Central memory CD8-positive, alpha-beta T cell (primary cell): ENCODE measurements at regions not wholly inside any gene's neighbourhood (a gene's known extent, or its start where the extent isn't known, plus 50 kb on each side); places are given as distances from the start of the nearest gene placed in this dataset.

Experiments
- ATAC-seq: fragments of 150-1000 bp; cut with Tn5 transposase; replicated peaks from 2 replicates; pipeline ENCODE4 v1.10.0; 2022; ENCODE audit warnings: mild to moderate bottlenecking, moderate FRiP score, moderate number of reproducible peaks; ENCODE audit not compliant: poor library complexity, severe bottlenecking; ENCODE audit errors: extremely low read depth
- DNase-seq, 2 donors: peaks; one replicate each; pipeline ENCODE4 v3.0.0; 2021; ENCODE audit warnings: low spot score in 2 of 2
- H3K27ac Mint-ChIP-seq: one replicate; pipeline ENCODE4 v1.8.0; 2022; ENCODE audit warnings: low read depth, mild to moderate bottlenecking, moderate library complexity, mixed read lengths
- H3K27me3 Mint-ChIP-seq: one replicate; pipeline ENCODE4 v1.8.0; 2022; ENCODE audit warnings: mixed read lengths
- H3K36me3 Mint-ChIP-seq: one replicate; pipeline ENCODE4 v1.8.0; 2022; ENCODE audit warnings: mild to moderate bottlenecking, moderate library complexity, mixed read lengths; ENCODE audit not compliant: insufficient read depth
- H3K4me1 Mint-ChIP-seq: one replicate; pipeline ENCODE4 v1.8.0; 2022; ENCODE audit warnings: mixed read lengths
- H3K4me3 Mint-ChIP-seq: one replicate; pipeline ENCODE4 v1.8.0; 2022; ENCODE audit warnings: mild to moderate bottlenecking, moderate library complexity, mixed read lengths
- H3K9me3 Mint-ChIP-seq: one replicate; pipeline ENCODE4 v1.8.0; 2022; ENCODE audit warnings: mixed read lengths

GRCh38 chr14:82510007-82510406 is 976.4 kb upstream of the SEL1L start:
- ATAC-seq (no peak), DNase-seq (no peak)
- Mint-ChIP-seq H3K36me3 (no peaks in the 10 kb centered on the region), H3K27me3 (no peaks in the 10 kb centered on the region), H3K4me3 (no peak overlapping the region), H3K27ac (no peak overlapping the region), H3K9me3 (peaks cover 5% of the 10 kb centered on the region), H3K4me1 (no peaks in the 10 kb centered on the region)

GRCh38 chr14:82511399-82511798 is 977.7 kb upstream of the SEL1L start:
- H3K27ac Mint-ChIP-seq = no peak overlapping the region
- no peaks in the 10 kb centered on the region for H3K36me3 Mint-ChIP-seq
- H3K4me3 Mint-ChIP-seq = no peak overlapping the region
- no peaks in the 10 kb centered on the region for H3K4me1 Mint-ChIP-seq
- peaks cover 5% of the 10 kb centered on the region for H3K9me3 Mint-ChIP-seq
- ATAC-seq = no peak
- no peak for DNase-seq
- no peaks in the 10 kb centered on the region for H3K27me3 Mint-ChIP-seq

GRCh38 chr14:82520765-82521164 is 987.1 kb upstream of the SEL1L start:
- peaks cover 25% of the 10 kb centered on the region for H3K9me3 Mint-ChIP-seq
- ATAC-seq (no peak), DNase-seq (no peak)
- H3K4me3 Mint-ChIP-seq = no peak overlapping the region
- no peaks in the 10 kb centered on the region for H3K27me3 Mint-ChIP-seq
- no peaks in the 10 kb centered on the region for H3K4me1 Mint-ChIP-seq
- H3K27ac Mint-ChIP-seq = no peak overlapping the region
- no peaks in the 10 kb centered on the region for H3K36me3 Mint-ChIP-seq

GRCh38 chr14:82521191-82521590 is 987.5 kb upstream of the SEL1L start:
- ATAC-seq (no peak), DNase-seq (no peak)
- peaks cover 25% of the 10 kb centered on the region for H3K9me3 Mint-ChIP-seq
- no peaks in the 10 kb centered on the region for H3K36me3 Mint-ChIP-seq
- no peaks in the 10 kb centered on the region for H3K27me3 Mint-ChIP-seq
- no peak overlapping the region for H3K4me3 Mint-ChIP-seq
- no peak overlapping the region for H3K27ac Mint-ChIP-seq
- no peaks in the 10 kb centered on the region for H3K4me1 Mint-ChIP-seq

- Mint-ChIP-seq H3K27me3 (no peaks in the 10 kb centered on the region), H3K36me3 (no peaks in the 10 kb centered on the region), H3K4me3 (no peak overlapping the region), H3K4me1 (no peaks in the 10 kb centered on the region), H3K9me3 (peaks cover 23% of the 10 kb centered on the region), H3K27ac (no peak overlapping the region)
- DNase-seq (no peak), ATAC-seq (no peak)
These were observed 994.4 kb upstream of the SEL1L start for GRCh38 chr14:82528016-82528415.

- Mint-ChIP-seq H3K36me3 (no peaks in the 10 kb centered on the region), H3K4me3 (no peak overlapping the region)
These were observed 999.7 kb upstream of the SEL1L start for GRCh38 chr14:82533351-82533750.

GRCh38 chr14:82536566-82536965 is 1002.9 kb upstream of the SEL1L start:
- Mint-ChIP-seq H3K27ac (no peak overlapping the region), H3K4me3 (no peak overlapping the region), H3K4me1 (no peaks in the 10 kb centered on the region), H3K36me3 (no peaks in the 10 kb centered on the region), H3K9me3 (peaks cover 13% of the 10 kb centered on the region), H3K27me3 (no peaks in the 10 kb centered on the region)
- ATAC-seq (no peak), DNase-seq (no peak)

More at GRCh38 chr14:82533351-82533750, 999.7 kb upstream of the SEL1L start:
- Mint-ChIP-seq H3K4me1 (no peaks in the 10 kb centered on the region), H3K27ac (no peak overlapping the region), H3K27me3 (no peaks in the 10 kb centered on the region), H3K9me3 (peaks cover 9% of the 10 kb centered on the region)
- ATAC-seq = no peak
- no peak for DNase-seq

- ATAC-seq = no peak
- Mint-ChIP-seq H3K4me1 (no peaks in the 10 kb centered on the region), H3K36me3 (no peaks in the 10 kb centered on the region), H3K27ac (no peak overlapping the region), H3K27me3 (no peaks in the 10 kb centered on the region), H3K4me3 (no peak overlapping the region), H3K9me3 (peaks cover 15% of the 10 kb centered on the region)
- DNase-seq = no peak
These were observed 1004.2 kb upstream of the SEL1L start for GRCh38 chr14:82537831-82538230.

- no peaks in the 10 kb centered on the region for H3K4me1 Mint-ChIP-seq
- no peak for DNase-seq
These were observed 1012.7 kb upstream of the SEL1L start for GRCh38 chr14:82546401-82546800.

GRCh38 chr14:82549306-82549990 is 1015.8 kb upstream of the SEL1L start:
- DNase-seq = no peak
- no peaks in the 10 kb centered on the region for H3K4me1 Mint-ChIP-seq
- no peaks in the 10 kb centered on the region for H3K36me3 Mint-ChIP-seq
- H3K27ac Mint-ChIP-seq = no peak overlapping the region
- no peak for ATAC-seq
- no peak overlapping the region for H3K4me3 Mint-ChIP-seq
- H3K9me3 Mint-ChIP-seq = peaks cover 6% of the 10 kb centered on the region
- no peaks in the 10 kb centered on the region for H3K27me3 Mint-ChIP-seq

More at GRCh38 chr14:82546401-82546800, 1012.7 kb upstream of the SEL1L start:
- H3K27me3 Mint-ChIP-seq = no peaks in the 10 kb centered on the region
- no peak for ATAC-seq
- H3K4me3 Mint-ChIP-seq = no peak overlapping the region
- H3K36me3 Mint-ChIP-seq = no peaks in the 10 kb centered on the region
- peaks cover 14% of the 10 kb centered on the region for H3K9me3 Mint-ChIP-seq
- H3K27ac Mint-ChIP-seq = no peak overlapping the region

GRCh38 chr14:82562881-82563280 is 1029.2 kb upstream of the SEL1L start:
- DNase-seq = no peak
- H3K27me3 Mint-ChIP-seq = no peaks in the 10 kb centered on the region
- no peak for ATAC-seq
- no peaks in the 10 kb centered on the region for H3K4me1 Mint-ChIP-seq
- H3K36me3 Mint-ChIP-seq = no peaks in the 10 kb centered on the region
- no peak overlapping the region for H3K27ac Mint-ChIP-seq
- H3K9me3 Mint-ChIP-seq = peaks cover 32% of the 10 kb centered on the region
- no peak overlapping the region for H3K4me3 Mint-ChIP-seq

- ATAC-seq = no peak
- Mint-ChIP-seq H3K4me1 (no peaks in the 10 kb centered on the region), H3K36me3 (no peaks in the 10 kb centered on the region), H3K9me3 (peaks cover 33% of the 10 kb centered on the region), H3K4me3 (no peak overlapping the region), H3K27ac (no peak overlapping the region), H3K27me3 (no peaks in the 10 kb centered on the region)
- no peak for DNase-seq
These were observed 1032.2 kb upstream of the SEL1L start for GRCh38 chr14:82565825-82566224.

- H3K27me3 Mint-ChIP-seq = no peaks in the 10 kb centered on the region
- H3K27ac Mint-ChIP-seq = no peak overlapping the region
- DNase-seq = no peak
- no peaks in the 10 kb centered on the region for H3K36me3 Mint-ChIP-seq
- peaks cover 25% of the 10 kb centered on the region for H3K9me3 Mint-ChIP-seq
- no peaks in the 10 kb centered on the region for H3K4me1 Mint-ChIP-seq
- ATAC-seq = no peak
- no peak overlapping the region for H3K4me3 Mint-ChIP-seq
These were observed 1053.6 kb upstream of the SEL1L start for GRCh38 chr14:82587226-82587625.
